ENCODE measurements at regions not wholly inside any gene's neighbourhood (a gene's known extent, or its start where the extent isn't known, plus 50 kb on each side); places are given as distances from the start of the nearest gene placed in this dataset.

GRCh38 chr16:86902656-86903001 is 324.3 kb downstream of the FOXL1 start:
- intact Hi-C loops (cut with DNase I), result no loop called here
- no peak for DNase-seq (ENCODE audit: low spot score)

GRCh38 chr16:86903068-86903467 is 324.7 kb downstream of the FOXL1 start:
- DNase-seq (ENCODE audit: low spot score), result no peak
- intact Hi-C loops (cut with DNase I), result no loop called here

GRCh38 chr16:86905302-86905701 is 327.0 kb downstream of the FOXL1 start:
- no peak for DNase-seq (ENCODE audit: low spot score)
- intact Hi-C loops (cut with DNase I), result no loop called here

GRCh38 chr16:86906623-86907022 is 328.3 kb downstream of the FOXL1 start:
- no peak for DNase-seq (ENCODE audit: low spot score)
- intact Hi-C loops (cut with DNase I), result no loop called here

GRCh38 chr16:86909359-86910160 is 331.2 kb downstream of the FOXL1 start:
- intact Hi-C loops (cut with DNase I), result no loop called here
- no peak for DNase-seq (ENCODE audit: low spot score)

GRCh38 chr16:86910161-86910769 is 331.9 kb downstream of the FOXL1 start:
- no peak for DNase-seq (ENCODE audit: low spot score)
- intact Hi-C loops (cut with DNase I), result no loop called here

- intact Hi-C loops (cut with DNase I), result no loop called here
- peak; percentile 36 for DNase-seq (ENCODE audit: low spot score)
Measured at GRCh38 chr16:86911437-86911958, 333.1 kb downstream of the FOXL1 start.

GRCh38 chr16:86913886-86914285 is 335.5 kb downstream of the FOXL1 start:
- intact Hi-C loops (cut with DNase I), result no loop called here
- peak; percentile 3 for DNase-seq (ENCODE audit: low spot score)

- intact Hi-C loops (cut with DNase I), result no loop called here
- peak; percentile 58 for DNase-seq (ENCODE audit: low spot score)
Measured at GRCh38 chr16:86914876-86915717, 336.7 kb downstream of the FOXL1 start.

GRCh38 chr16:86917471-86918365 is 339.4 kb downstream of the FOXL1 start:
- intact Hi-C loops (cut with DNase I), result loop anchor here in 1 of 2 donors (2.0 kb wide), 1 partner anchor 325 kb away; no protein-coding TSS in a partner anchor
- DNase-seq (ENCODE audit: low spot score), result peak; percentile 74

- peak; percentile 41 for DNase-seq (ENCODE audit: low spot score)
- intact Hi-C loops (cut with DNase I), result loop anchor here in 1 of 2 donors (1.0 kb wide), 1 partner anchor 22 kb away; no protein-coding TSS in a partner anchor
Measured at GRCh38 chr16:86918637-86919036, 340.3 kb downstream of the FOXL1 start.

GRCh38 chr16:86919078-86919477 is 340.7 kb downstream of the FOXL1 start:
- DNase-seq (ENCODE audit: low spot score), result peak; percentile 26
- intact Hi-C loops (cut with DNase I), result loop anchor here in 1 of 2 donors (1.0 kb wide), 1 partner anchor 21 kb away; no protein-coding TSS in a partner anchor

GRCh38 chr16:86919578-86920305 is 341.4 kb downstream of the FOXL1 start:
- peak; percentile 72 for DNase-seq (ENCODE audit: low spot score)
- intact Hi-C loops (cut with DNase I), result loop anchor here in 1 of 2 donors (1.0 kb wide), 1 partner anchor 21 kb away; no protein-coding TSS in a partner anchor

- DNase-seq (ENCODE audit: low spot score), result no peak
- intact Hi-C loops (cut with DNase I), result no loop called here
Measured at GRCh38 chr16:86921289-86921688, 342.9 kb downstream of the FOXL1 start.

- peak; percentile 16 for DNase-seq (ENCODE audit: low spot score)
- intact Hi-C loops (cut with DNase I), result loop anchor here in 1 of 2 donors (1.0 kb wide), 1 partner anchor 32 kb away; no protein-coding TSS in a partner anchor
Measured at GRCh38 chr16:86922311-86922710, 344.0 kb downstream of the FOXL1 start.

- intact Hi-C loops (cut with DNase I), result no loop called here
- peak; percentile 43 for DNase-seq (ENCODE audit: low spot score)
Measured at GRCh38 chr16:86923656-86924055, 345.3 kb downstream of the FOXL1 start.

GRCh38 chr16:86924537-86924936 is 346.2 kb downstream of the FOXL1 start:
- intact Hi-C loops (cut with DNase I), result no loop called here

More at GRCh38 chr16:86924537-86924936, 346.2 kb downstream of the FOXL1 start:
- DNase-seq (ENCODE audit: low spot score), result peak; percentile 69
